ENCODE measurements at regions not wholly inside any gene's neighbourhood (a gene's known extent, or its start where the extent isn't known, plus 50 kb on each side); places are given as distances from the start of the nearest gene placed in this dataset.

GRCh38 chr11:109822436-109823102, 270.6 kb upstream of the ZC3H12C start:
- FAIRE-seq (no peak), DNase-seq (ENCODE audit: low read depth) (no peak)
- Histone ChIP-seq H3K36me3 (ENCODE audit: control insufficient read depth, insufficient read depth, low read length) (no peaks in the 10 kb centered on the region), H3K27me3 (ENCODE audit: control insufficient read depth, insufficient read depth, low read length) (no peaks in the 10 kb centered on the region), H3K4me3 (ENCODE audit: low read depth, low read length) (no peak overlapping the region)
- no peak for TF ChIP-seq CTCF (IDR thresholded peaks at IDR 0.05; ENCODE audit: insufficient read depth, low read length, severe bottlenecking)

- Histone ChIP-seq H3K36me3 (ENCODE audit: control insufficient read depth, insufficient read depth, low read length) (no peaks in the 10 kb centered on the region), H3K4me3 (ENCODE audit: low read depth, low read length) (no peak overlapping the region), H3K27me3 (ENCODE audit: control insufficient read depth, insufficient read depth, low read length) (no peaks in the 10 kb centered on the region)
- FAIRE-seq: no peak
- no peak for DNase-seq (ENCODE audit: low read depth)
- no peak for TF ChIP-seq CTCF (IDR thresholded peaks at IDR 0.05; ENCODE audit: insufficient read depth, low read length, severe bottlenecking)
Observed at GRCh38 chr11:109828387-109828786, 264.8 kb upstream of the ZC3H12C start.

- TF ChIP-seq CTCF (IDR thresholded peaks at IDR 0.05; ENCODE audit: insufficient read depth, low read length, severe bottlenecking): no peak
- no peak for FAIRE-seq
- H3K36me3 ChIP-seq (ENCODE audit: control insufficient read depth, insufficient read depth, low read length): no peaks in the 10 kb centered on the region
- H3K27me3 ChIP-seq (ENCODE audit: control insufficient read depth, insufficient read depth, low read length): no peaks in the 10 kb centered on the region
- H3K4me3 ChIP-seq (ENCODE audit: low read depth, low read length): no peak overlapping the region
- no peak for DNase-seq (ENCODE audit: low read depth)
Observed at GRCh38 chr11:109838026-109838425, 255.2 kb upstream of the ZC3H12C start.

GRCh38 chr11:109845437-109845836, 247.8 kb upstream of the ZC3H12C start:
- DNase-seq (ENCODE audit: low read depth) (no peak), FAIRE-seq (no peak)
- no peaks in the 10 kb centered on the region for H3K27me3 ChIP-seq (ENCODE audit: control insufficient read depth, insufficient read depth, low read length)
- H3K36me3 ChIP-seq (ENCODE audit: control insufficient read depth, insufficient read depth, low read length): no peaks in the 10 kb centered on the region
- TF ChIP-seq CTCF (IDR thresholded peaks at IDR 0.05; ENCODE audit: insufficient read depth, low read length, severe bottlenecking): no peak
- H3K4me3 ChIP-seq (ENCODE audit: low read depth, low read length): no peak overlapping the region

- no peak for FAIRE-seq
- no peak for DNase-seq (ENCODE audit: low read depth)
- Histone ChIP-seq H3K36me3 (ENCODE audit: control insufficient read depth, insufficient read depth, low read length) (no peaks in the 10 kb centered on the region), H3K27me3 (ENCODE audit: control insufficient read depth, insufficient read depth, low read length) (no peaks in the 10 kb centered on the region), H3K4me3 (ENCODE audit: low read depth, low read length) (no peak overlapping the region)
- TF ChIP-seq CTCF (IDR thresholded peaks at IDR 0.05; ENCODE audit: insufficient read depth, low read length, severe bottlenecking): no peak
Observed at GRCh38 chr11:109847621-109848020, 245.6 kb upstream of the ZC3H12C start.

GRCh38 chr11:109849051-109849450, 244.1 kb upstream of the ZC3H12C start:
- DNase-seq (ENCODE audit: low read depth): no peak
- H3K36me3 ChIP-seq (ENCODE audit: control insufficient read depth, insufficient read depth, low read length): no peaks in the 10 kb centered on the region
- TF ChIP-seq CTCF (IDR thresholded peaks at IDR 0.05; ENCODE audit: insufficient read depth, low read length, severe bottlenecking): no peak
- H3K4me3 ChIP-seq (ENCODE audit: low read depth, low read length): no peak overlapping the region
- H3K27me3 ChIP-seq (ENCODE audit: control insufficient read depth, insufficient read depth, low read length): no peaks in the 10 kb centered on the region
- no peak for FAIRE-seq
